Naive thymus-derived CD4-positive, alpha-beta T cell (primary cell): ENCODE measurements at regions not wholly inside any gene's neighbourhood (a gene's known extent, or its start where the extent isn't known, plus 50 kb on each side); places are given as distances from the start of the nearest gene placed in this dataset.
"Not testable (repeated sequence)": the region's sequence is repeated elsewhere in the genome, so short reads cannot be mapped to it uniquely, and the experiment has no call there.

Experiments used
- ATAC-seq: fragments of 150-1000 bp; cut with Tn5 transposase; 2 replicates; pipeline ENCODE4 v1.10.0; 2021; ENCODE audit warnings: mild to moderate bottlenecking, moderate library complexity
- CTCF ChIA-PET: fragments of 350-600 bp; sonication (Branson Sonifier 250); formaldehyde crosslinking; loops from one replicate; lab custom pipeline; 2021; ENCODE audit warnings: antibody characterized with exemption; lab: Charles Lee
- POLR2A ChIA-PET: fragments of 350-600 bp; sonication (Branson Sonifier 250); formaldehyde crosslinking; loops from one replicate; lab custom pipeline; 2021; ENCODE audit warnings: antibody characterized with exemption, inconsistent platforms; lab: Charles Lee
- DNase-seq, 9 donors: peaks; one replicate each; pipeline versions ENCODE4 v3.0.0 to v3.0.0-alpha.2; 2020 to 2022; ENCODE audit warnings: mixed read lengths in 1 of 9
- H3K27ac ChIP-seq: one replicate; pipeline ENCODE4 v1.7.0; 2013; ENCODE audit warnings: mild to moderate bottlenecking, low read depth, low read length, moderate library complexity
- H3K27me3 ChIP-seq, 2 donors: one replicate each; pipeline ENCODE4 v1.7.0; 2013; ENCODE audit warnings: low read length in 2 of 2, mild to moderate bottlenecking in 2 of 2, moderate library complexity in 2 of 2; ENCODE audit not compliant: control insufficient read depth in 2 of 2, insufficient read depth in 2 of 2
- H3K36me3 ChIP-seq, 3 experiments: 1 replicate in 2 of 3; 2 replicates in 1 of 3; pipeline ENCODE4 v1.7.0; 2013; ENCODE audit warnings: low read length in 3 of 3, mild to moderate bottlenecking in 3 of 3, moderate library complexity in 1 of 3; ENCODE audit not compliant: insufficient read depth in 3 of 3, control insufficient read depth in 2 of 3
- H3K4me1 ChIP-seq, 2 donors: one replicate each; pipeline ENCODE4 v1.7.0; 2013; ENCODE audit warnings: low read length in 2 of 2, mild to moderate bottlenecking in 2 of 2, moderate library complexity in 1 of 2; ENCODE audit not compliant: control insufficient read depth in 2 of 2, insufficient read depth in 2 of 2
- H3K4me3 ChIP-seq: 2 replicates; pipeline ENCODE4 v1.7.0; 2013; ENCODE audit warnings: mild to moderate bottlenecking, low read length
- H3K9me3 ChIP-seq, 3 experiments: 1 replicate in 2 of 3; 2 replicates in 1 of 3; pipeline ENCODE4 v1.7.0; 2013; ENCODE audit warnings: low read length in 3 of 3; ENCODE audit not compliant: control insufficient read depth in 2 of 3
- H3K27ac Mint-ChIP-seq, 9 donors: one replicate each; pipeline ENCODE4 v1.8.0; 2020 to 2022; ENCODE audit warnings: mixed read lengths in 9 of 9, mild to moderate bottlenecking in 8 of 9, moderate library complexity in 5 of 9, inconsistent platforms in 2 of 9
- H3K27me3 Mint-ChIP-seq, 5 donors: one replicate each; pipeline ENCODE4 v1.8.0; 2021 to 2022; ENCODE audit warnings: mixed read lengths in 5 of 5, mild to moderate bottlenecking in 1 of 5
- H3K36me3 Mint-ChIP-seq, 5 donors: one replicate each; pipeline ENCODE4 v1.8.0; 2020 to 2022; ENCODE audit warnings: mixed read lengths in 5 of 5, mild to moderate bottlenecking in 3 of 5, inconsistent platforms in 1 of 5
- H3K4me1 Mint-ChIP-seq, 7 donors: one replicate each; pipeline ENCODE4 v1.8.0; 2020 to 2022; ENCODE audit warnings: mixed read lengths in 7 of 7, mild to moderate bottlenecking in 3 of 7, inconsistent platforms in 1 of 7
- H3K4me3 Mint-ChIP-seq, 10 donors: one replicate each; pipeline ENCODE4 v1.8.0; 2020 to 2022; ENCODE audit warnings: mild to moderate bottlenecking in 10 of 10, mixed read lengths in 10 of 10, moderate library complexity in 6 of 10, inconsistent platforms in 2 of 10
- H3K9me3 Mint-ChIP-seq, 11 donors: one replicate each; pipeline ENCODE4 v1.8.0; 2020 to 2022; ENCODE audit warnings: mixed read lengths in 11 of 11, mild to moderate bottlenecking in 4 of 11, inconsistent platforms in 1 of 11, moderate library complexity in 1 of 11
- intact Hi-C, 2 donors: fragments of 100-400 bp; cut with micrococcal nuclease; formaldehyde crosslinking; loops; one replicate each; pipeline ENCODE4 v1.15.1; 2023

- CTCF ChIA-PET, DNase-seq, POLR2A ChIA-PET: not testable (repeated sequence)
Observed at GRCh38 chr16:88185976-88186888, 196.5 kb upstream of the ZNF469 start.

DNA sequence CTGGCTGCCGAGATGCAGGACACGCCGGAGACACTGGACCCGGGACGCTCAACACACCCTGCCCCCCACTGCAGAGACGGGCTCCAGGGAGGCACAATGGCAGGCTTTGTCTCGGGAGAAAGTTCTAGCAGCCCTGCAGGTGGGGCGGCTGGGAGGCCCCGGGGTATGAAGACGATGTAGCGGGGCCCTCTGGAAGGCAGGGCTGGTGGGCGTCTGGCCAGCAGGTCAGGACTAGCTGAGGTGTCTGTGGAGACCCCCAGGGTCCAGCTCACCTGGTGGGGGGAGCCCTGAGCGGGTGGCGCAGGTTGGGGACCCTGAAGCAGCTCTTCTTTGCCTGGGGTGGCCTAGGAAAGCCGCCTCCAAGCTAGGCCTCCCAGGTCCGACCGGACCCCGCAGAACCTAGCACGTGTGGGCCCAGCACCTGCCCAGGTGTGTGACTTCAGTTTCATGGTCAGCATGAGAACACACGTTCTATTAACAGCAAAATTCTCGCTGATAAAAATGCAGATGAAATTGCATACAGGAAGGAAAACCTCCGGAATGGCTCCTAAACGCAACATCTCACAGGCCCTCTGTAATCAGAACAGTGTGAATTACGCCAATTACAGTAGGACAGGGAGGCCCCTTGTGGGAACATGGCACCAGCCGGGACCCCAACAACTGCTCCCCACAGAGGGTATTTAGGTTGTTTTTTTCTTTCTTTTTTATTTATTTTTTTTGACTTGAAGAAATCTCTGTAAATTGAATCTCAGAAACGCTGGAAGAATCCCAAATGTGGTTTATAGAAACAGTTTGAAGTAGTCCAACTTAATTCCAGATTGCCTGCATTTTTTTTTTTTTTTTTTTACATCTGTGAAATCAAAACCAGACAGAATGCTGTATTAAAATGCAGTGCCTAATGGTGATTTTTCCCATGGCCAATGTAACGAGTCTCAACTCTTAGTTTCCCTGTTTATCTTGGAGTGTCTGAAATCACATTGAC lies 195.6 kb upstream of the ZNF469 start:
- POLR2A ChIA-PET, H3K27me3 ChIP-seq, H3K4me1 Mint-ChIP-seq, intact Hi-C loops, ATAC-seq, H3K4me1 ChIP-seq, H3K4me3 Mint-ChIP-seq, CTCF ChIA-PET, H3K27ac Mint-ChIP-seq, H3K27ac ChIP-seq, H3K9me3 ChIP-seq, H3K4me3 ChIP-seq, H3K36me3 ChIP-seq, DNase-seq, H3K36me3 Mint-ChIP-seq, H3K27me3 Mint-ChIP-seq: not testable (repeated sequence)
- H3K9me3 Mint-ChIP-seq, result peaks cover 0 to 15% (median 6%) of the 10 kb centered on the region in 11 donors

More at GRCh38 chr16:88185976-88186888, 196.5 kb upstream of the ZNF469 start:
- ATAC-seq, H3K4me1 Mint-ChIP-seq, H3K36me3 ChIP-seq, intact Hi-C loops, H3K27ac ChIP-seq, H3K36me3 Mint-ChIP-seq, H3K9me3 ChIP-seq, H3K4me3 Mint-ChIP-seq, H3K27me3 Mint-ChIP-seq, H3K27me3 ChIP-seq, H3K4me1 ChIP-seq, H3K4me3 ChIP-seq: not testable (repeated sequence)
- peaks cover 0 to 15% (median 6%) of the 10 kb centered on the region in 11 donors for H3K9me3 Mint-ChIP-seq
- H3K27ac Mint-ChIP-seq, result peak overlapping the region in 1 of 9 donors; percentile 70

DNA sequence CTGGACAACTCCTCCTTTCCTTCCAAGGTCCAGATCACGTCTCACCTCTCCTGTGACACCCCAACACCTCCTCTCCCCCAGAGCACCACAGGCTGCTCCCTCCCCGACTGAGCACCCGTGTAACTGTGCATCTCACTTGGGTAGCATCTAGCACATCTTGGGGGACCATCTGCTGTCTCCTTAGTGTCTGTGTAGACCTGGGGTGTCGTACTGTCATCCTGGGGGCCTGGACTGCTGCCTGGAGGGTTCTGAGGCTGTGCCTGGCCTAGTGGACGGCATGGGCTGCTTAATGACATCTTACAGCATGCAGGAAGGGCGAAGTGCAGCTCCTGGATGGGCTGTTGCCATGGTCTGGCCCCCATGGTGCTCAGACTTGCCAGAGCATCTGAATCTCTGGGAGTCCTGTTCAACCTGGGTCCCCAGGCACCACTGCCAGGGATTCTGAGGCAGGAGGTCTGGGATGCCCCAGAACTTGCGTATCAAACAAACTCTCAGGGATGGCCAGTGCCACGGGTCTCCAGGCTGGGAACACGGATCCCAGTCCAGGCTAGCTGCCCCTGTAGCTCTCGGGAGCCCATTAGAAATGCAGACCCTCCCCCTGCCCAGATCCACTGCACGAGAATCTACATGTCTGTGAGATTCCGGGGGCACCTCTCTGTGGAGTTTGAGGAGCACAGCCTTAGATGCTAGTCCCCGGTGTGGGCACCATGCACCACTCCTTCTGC lies 194.4 kb upstream of the ZNF469 start:
- H3K27ac ChIP-seq, DNase-seq, H3K4me3 Mint-ChIP-seq, H3K36me3 ChIP-seq, H3K4me3 ChIP-seq, CTCF ChIA-PET, H3K4me1 Mint-ChIP-seq, H3K27me3 Mint-ChIP-seq, POLR2A ChIA-PET, H3K4me1 ChIP-seq, H3K9me3 ChIP-seq, H3K27ac Mint-ChIP-seq, intact Hi-C loops, ATAC-seq, H3K27me3 ChIP-seq: not testable (repeated sequence)
- peaks cover 0 to 12% (median 4%) of the 10 kb centered on the region in 5 donors for H3K36me3 Mint-ChIP-seq
- peaks cover 5 to 20% (median 6%) of the 10 kb centered on the region in 11 donors for H3K9me3 Mint-ChIP-seq

DNA sequence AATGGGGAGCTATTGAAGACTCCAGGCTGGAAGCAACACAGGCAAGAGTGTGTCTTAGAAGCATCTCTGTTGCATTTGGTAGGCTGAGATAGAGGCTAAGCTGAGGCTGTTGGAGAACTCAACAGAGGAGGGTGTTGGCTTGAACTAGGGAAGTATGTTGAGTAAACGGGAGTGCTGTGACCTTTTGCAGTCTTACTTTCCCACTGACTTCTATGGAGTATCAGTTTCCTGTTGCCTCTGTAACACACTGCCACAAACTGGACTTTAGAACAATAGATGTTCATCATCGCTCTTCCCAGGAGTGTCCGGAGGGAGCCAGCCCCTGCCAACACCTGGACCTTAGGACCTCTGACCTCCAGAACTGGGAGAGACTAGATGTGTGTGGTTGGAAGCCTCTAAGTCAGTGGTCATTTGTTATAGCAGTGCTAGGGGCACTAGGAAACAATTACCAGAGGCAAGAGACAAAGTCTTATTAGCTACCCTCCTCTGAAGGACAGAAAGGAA lies 192.1 kb upstream of the ZNF469 start:
- ATAC-seq, H3K4me3 ChIP-seq, POLR2A ChIA-PET, CTCF ChIA-PET, H3K27me3 ChIP-seq, H3K4me3 Mint-ChIP-seq, H3K27ac Mint-ChIP-seq, H3K36me3 ChIP-seq, H3K27ac ChIP-seq, H3K36me3 Mint-ChIP-seq, H3K4me1 Mint-ChIP-seq, H3K9me3 ChIP-seq, DNase-seq, H3K4me1 ChIP-seq: not testable (repeated sequence)
- Mint-ChIP-seq H3K9me3 (peaks cover under 1 to 17% (median 6%) of the 10 kb centered on the region in 11 donors), H3K27me3 (peaks cover 0 to 14% (median 0%) of the 10 kb centered on the region in 5 donors)
- intact Hi-C loops, result loop anchor here in 1 of 2 donors (5.0 kb wide), 1 partner anchor 247 kb away; no protein-coding TSS in a partner anchor

DNA sequence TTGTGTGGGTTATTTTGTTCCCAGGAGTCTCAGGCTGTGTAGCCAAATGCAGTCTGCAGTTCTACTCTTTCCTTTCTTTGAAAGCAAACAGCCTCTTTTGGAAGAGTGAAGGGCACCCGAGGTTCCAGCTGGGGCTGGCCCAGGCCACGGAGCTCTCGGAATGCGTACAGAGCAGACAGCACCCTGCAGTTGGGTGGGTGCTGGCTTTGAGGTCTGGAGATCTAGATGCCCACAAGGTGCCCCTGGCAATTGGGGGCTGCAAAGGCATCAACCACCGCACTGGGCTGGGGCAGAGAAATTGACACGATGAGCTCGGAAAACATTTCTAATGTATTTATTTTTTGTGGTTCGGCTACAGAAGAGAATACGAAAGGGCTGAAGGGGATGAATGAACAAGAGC lies 191.6 kb upstream of the ZNF469 start:
- POLR2A ChIA-PET, H3K4me3 ChIP-seq, ATAC-seq, DNase-seq, H3K9me3 ChIP-seq, H3K4me3 Mint-ChIP-seq, H3K36me3 ChIP-seq, H3K4me1 ChIP-seq, H3K27ac Mint-ChIP-seq, H3K27me3 ChIP-seq, CTCF ChIA-PET, H3K36me3 Mint-ChIP-seq, H3K27ac ChIP-seq: not testable (repeated sequence)
- H3K4me1 Mint-ChIP-seq, result peaks cover 0 to 11% (median 0%) of the 10 kb centered on the region in 7 donors
- peaks cover 0 to 14% (median 0%) of the 10 kb centered on the region in 5 donors for H3K27me3 Mint-ChIP-seq
- intact Hi-C loops, result loop anchor here in 1 of 2 donors (5.0 kb wide), 1 partner anchor 246 kb away; no protein-coding TSS in a partner anchor
- H3K9me3 Mint-ChIP-seq, result peaks cover 0 to 17% (median 6%) of the 10 kb centered on the region in 11 donors

GRCh38 chr16:88192601-88193000 lies 190.2 kb upstream of the ZNF469 start:
- ATAC-seq (no peak), DNase-seq (no peak)
- Mint-ChIP-seq H3K36me3 (peaks cover 0 to 5% (median 4%) of the 10 kb centered on the region in 5 donors), H3K4me1 (peaks cover 0 to 11% (median 0%) of the 10 kb centered on the region in 7 donors), H3K27ac (peak overlapping the region in 3 of 9 donors; percentile 6 to 48 (median 8)), H3K27me3 (peaks cover 0 to 14% (median 0%) of the 10 kb centered on the region in 5 donors), H3K4me3 (no peak overlapping the region), H3K9me3 (peaks cover 0 to 17% (median 6%) of the 10 kb centered on the region in 11 donors)
- no peaks in the 10 kb centered on the region for H3K4me1 ChIP-seq
- no peaks in the 10 kb centered on the region for H3K9me3 ChIP-seq
- H3K36me3 ChIP-seq, result no peaks in the 10 kb centered on the region
- no peak overlapping the region for H3K4me3 ChIP-seq
- no peaks in the 10 kb centered on the region for H3K27me3 ChIP-seq
- CTCF ChIA-PET, result no interaction called here
- intact Hi-C loops, result loop anchor here in 1 of 2 donors (5.0 kb wide), 1 partner anchor 245 kb away; no protein-coding TSS in a partner anchor
- no peak overlapping the region for H3K27ac ChIP-seq
- POLR2A ChIA-PET, result no interaction called here
